ENCODE measurements at regions not wholly inside any gene's neighbourhood (a gene's known extent, or its start where the extent isn't known, plus 50 kb on each side); places are given as distances from the start of the nearest gene placed in this dataset.
"Not testable (repeated sequence)": the region's sequence is repeated elsewhere in the genome, so short reads cannot be mapped to it uniquely, and the experiment has no call there.

GRCh38 chr7:63555226-63555994 is 443.2 kb upstream of the ZNF722 start:
- TF ChIP-seq BCL11A (IDR thresholded peaks at IDR 0.05; ENCODE audit: low read depth in 2 of 2, low read length in 2 of 2); EP300 (IDR thresholded peaks at IDR 0.05; ENCODE audit: borderline replicate concordance in 1 of 2, low read depth in 2 of 2, low read length in 2 of 2); CTCF (IDR thresholded peaks at IDR 0.05; ENCODE audit: control extremely low read depth in 1 of 3, insufficient read depth in 1 of 3, low read depth in 1 of 3, low read length in 3 of 3); EZH2 (IDR thresholded peaks at IDR 0.05; ENCODE audit: low read depth, low read length, severe bottlenecking); TEAD4 (IDR thresholded peaks at IDR 0.05; ENCODE audit: low read depth, low read length); SUZ12 (IDR thresholded peaks at IDR 0.05; ENCODE audit: low read length); SIX5 (IDR thresholded peaks at IDR 0.05; ENCODE audit: low read depth, low read length); JUND (IDR thresholded peaks at IDR 0.05; ENCODE audit: low read length); POLR2A (IDR thresholded peaks at IDR 0.05; ENCODE audit: control extremely low read depth in 1 of 2, low read depth in 2 of 2, low read length in 2 of 2); CHD2 (IDR thresholded peaks at IDR 0.05; ENCODE audit: low read length); CBX5 (IDR thresholded peaks at IDR 0.05; ENCODE audit: low read depth, low read length); SRF (IDR thresholded peaks at IDR 0.05; ENCODE audit: low read depth, low read length); HDAC2 (IDR thresholded peaks at IDR 0.05; ENCODE audit: borderline replicate concordance in 1 of 2, low read depth in 2 of 2, low read length in 2 of 2): not testable (repeated sequence)
- TF ChIP-seq, protein P1, sequence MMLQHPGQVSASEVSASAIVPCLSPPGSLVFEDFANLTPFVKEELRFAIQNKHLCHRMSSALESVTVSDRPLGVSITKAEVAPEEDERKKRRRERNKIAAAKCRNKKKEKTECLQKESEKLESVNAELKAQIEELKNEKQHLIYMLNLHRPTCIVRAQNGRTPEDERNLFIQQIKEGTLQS (IDR thresholded peaks at IDR 0.05; ENCODE audit: insufficient read depth, low read depth, low read length) = not testable (repeated sequence)
